Colonic mucosa (tissue), 4 donors: ENCODE measurements at regions not wholly inside any gene's neighbourhood (a gene's known extent, or its start where the extent isn't known, plus 50 kb on each side); places are given as distances from the start of the nearest gene placed in this dataset.

Source experiments
- DNase-seq: peaks from one replicate; pipeline ENCODE4 v3.0.0-alpha.2; 2020
- H3K27ac ChIP-seq: fragments of 200-600 bp; one replicate; pipeline ENCODE4 v1.8.0; 2021
- H3K27me3 ChIP-seq: fragments of 200-600 bp; one replicate; pipeline ENCODE4 v1.8.0; 2021
- H3K36me3 ChIP-seq: fragments of 200-600 bp; one replicate; pipeline ENCODE4 v1.8.0; 2021
- H3K4me1 ChIP-seq: fragments of 200-600 bp; one replicate; pipeline ENCODE4 v1.8.0; 2021; ENCODE audit warnings: mild to moderate bottlenecking
- H3K4me3 ChIP-seq: fragments of 200-600 bp; one replicate; pipeline ENCODE4 v1.8.0; 2021
- H3K9ac ChIP-seq, 2 donors: one replicate each; pipeline ENCODE4 v1.7.0; 2013; ENCODE audit warnings: control low read depth in 2 of 2, low read depth in 2 of 2, low read length in 2 of 2
- H3K9me3 ChIP-seq: fragments of 200-600 bp; one replicate; pipeline ENCODE4 v1.8.0; 2021
- CTCF ChIP-seq: fragments of 200-600 bp; IDR thresholded peaks from one replicate; pipeline ENCODE4 v1.8.0; 2022; ENCODE audit warnings: antibody characterized with exemption, mild to moderate bottlenecking
- intact Hi-C: fragments of 100-400 bp; cut with DNase I; formaldehyde crosslinking; loops from one replicate; pipeline ENCODE4 v1.14.1; 2022
- donor health status: healthy.
- donor health status: DM: no; HTN: no; CAD: no.
- donor health status: DM: no; HTN: no; CAD: no.

GRCh38 chr4:159604781-159605180 lies 501.9 kb downstream of the RAPGEF2 start:
- Histone ChIP-seq H3K36me3 (no peaks in the 10 kb centered on the region), H3K4me1 (no peaks in the 10 kb centered on the region), H3K4me3 (no peak overlapping the region), H3K9ac (no peak overlapping the region), H3K9me3 (no peaks in the 10 kb centered on the region), H3K27ac (no peak overlapping the region), H3K27me3 (no peaks in the 10 kb centered on the region)
- no peak for TF ChIP-seq CTCF
- intact Hi-C loops = no loop called here
- no peak for DNase-seq

- intact Hi-C loops = no loop called here
- TF ChIP-seq CTCF = no peak
- H3K4me1 ChIP-seq = no peaks in the 10 kb centered on the region
- DNase-seq = no peak
- H3K27me3 ChIP-seq = no peaks in the 10 kb centered on the region
- no peaks in the 10 kb centered on the region for H3K36me3 ChIP-seq
- no peak overlapping the region for H3K9ac ChIP-seq
- H3K9me3 ChIP-seq = no peaks in the 10 kb centered on the region
- H3K4me3 ChIP-seq = no peak overlapping the region
- H3K27ac ChIP-seq = no peak overlapping the region
These were observed 504.0 kb downstream of the RAPGEF2 start for GRCh38 chr4:159606835-159607234.

GRCh38 chr4:159607809-159608208 lies 504.9 kb downstream of the RAPGEF2 start:
- no peak for TF ChIP-seq CTCF
- no peaks in the 10 kb centered on the region for H3K36me3 ChIP-seq
- intact Hi-C loops = no loop called here

GRCh38 chr4:159608436-159608835 lies 505.6 kb downstream of the RAPGEF2 start:
- no peak overlapping the region for H3K9ac ChIP-seq
- no peaks in the 10 kb centered on the region for H3K27me3 ChIP-seq
- no peak for DNase-seq
- no peaks in the 10 kb centered on the region for H3K36me3 ChIP-seq
- no peak overlapping the region for H3K27ac ChIP-seq
- no peak overlapping the region for H3K4me3 ChIP-seq
- intact Hi-C loops = no loop called here
- TF ChIP-seq CTCF = no peak
- H3K9me3 ChIP-seq = no peaks in the 10 kb centered on the region
- H3K4me1 ChIP-seq = no peaks in the 10 kb centered on the region

More at GRCh38 chr4:159607809-159608208, 504.9 kb downstream of the RAPGEF2 start:
- Histone ChIP-seq H3K4me1 (no peaks in the 10 kb centered on the region), H3K9me3 (no peaks in the 10 kb centered on the region), H3K4me3 (no peak overlapping the region), H3K27ac (no peak overlapping the region), H3K9ac (no peak overlapping the region), H3K27me3 (no peaks in the 10 kb centered on the region)
- DNase-seq = no peak

GRCh38 chr4:159632031-159632430 lies 529.2 kb downstream of the RAPGEF2 start:
- DNase-seq = no peak
- no peak overlapping the region for H3K4me3 ChIP-seq
- TF ChIP-seq CTCF = no peak
- H3K36me3 ChIP-seq = no peaks in the 10 kb centered on the region
- intact Hi-C loops = no loop called here
- no peaks in the 10 kb centered on the region for H3K9me3 ChIP-seq
- no peak overlapping the region for H3K27ac ChIP-seq
- no peaks in the 10 kb centered on the region for H3K4me1 ChIP-seq
- H3K9ac ChIP-seq = no peak overlapping the region
- no peaks in the 10 kb centered on the region for H3K27me3 ChIP-seq
